Choroid plexus epithelial cell (primary cell): ENCODE measurements at regions not wholly inside any gene's neighbourhood (a gene's known extent, or its start where the extent isn't known, plus 50 kb on each side); places are given as distances from the start of the nearest gene placed in this dataset.

ENCODE experiments used
- DNase-seq: peaks from one replicate; pipeline ENCODE4 v3.0.0-alpha.2; 2010; ENCODE audit warnings: low read depth
- H3K4me3 ChIP-seq: 2 replicates; pipeline ENCODE4 v1.5.1; 2011; ENCODE audit warnings: low read depth, mild to moderate bottlenecking, control low read depth, low read length, moderate library complexity
- TF ChIP-seq, protein P1 (sequence below): conservative IDR thresholded peaks from 2 replicates; pipeline ENCODE4 v1.5.1; 2011; ENCODE audit warnings: low read depth, mild to moderate bottlenecking, control low read depth, inconsistent platforms, low read length, moderate library complexity

GRCh38 chr5:28561522-28561921 lies 1523.1 kb upstream of the CDH9 start:
- TF ChIP-seq, protein P1, sequence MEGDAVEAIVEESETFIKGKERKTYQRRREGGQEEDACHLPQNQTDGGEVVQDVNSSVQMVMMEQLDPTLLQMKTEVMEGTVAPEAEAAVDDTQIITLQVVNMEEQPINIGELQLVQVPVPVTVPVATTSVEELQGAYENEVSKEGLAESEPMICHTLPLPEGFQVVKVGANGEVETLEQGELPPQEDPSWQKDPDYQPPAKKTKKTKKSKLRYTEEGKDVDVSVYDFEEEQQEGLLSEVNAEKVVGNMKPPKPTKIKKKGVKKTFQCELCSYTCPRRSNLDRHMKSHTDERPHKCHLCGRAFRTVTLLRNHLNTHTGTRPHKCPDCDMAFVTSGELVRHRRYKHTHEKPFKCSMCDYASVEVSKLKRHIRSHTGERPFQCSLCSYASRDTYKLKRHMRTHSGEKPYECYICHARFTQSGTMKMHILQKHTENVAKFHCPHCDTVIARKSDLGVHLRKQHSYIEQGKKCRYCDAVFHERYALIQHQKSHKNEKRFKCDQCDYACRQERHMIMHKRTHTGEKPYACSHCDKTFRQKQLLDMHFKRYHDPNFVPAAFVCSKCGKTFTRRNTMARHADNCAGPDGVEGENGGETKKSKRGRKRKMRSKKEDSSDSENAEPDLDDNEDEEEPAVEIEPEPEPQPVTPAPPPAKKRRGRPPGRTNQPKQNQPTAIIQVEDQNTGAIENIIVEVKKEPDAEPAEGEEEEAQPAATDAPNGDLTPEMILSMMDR, result no peak
- no peak overlapping the region for H3K4me3 ChIP-seq
- DNase-seq, result no peak

GRCh38 chr5:28558196-28558595 lies 1519.8 kb upstream of the CDH9 start:
- DNase-seq, result no peak
- TF ChIP-seq, protein P1, result no peak

DNA sequence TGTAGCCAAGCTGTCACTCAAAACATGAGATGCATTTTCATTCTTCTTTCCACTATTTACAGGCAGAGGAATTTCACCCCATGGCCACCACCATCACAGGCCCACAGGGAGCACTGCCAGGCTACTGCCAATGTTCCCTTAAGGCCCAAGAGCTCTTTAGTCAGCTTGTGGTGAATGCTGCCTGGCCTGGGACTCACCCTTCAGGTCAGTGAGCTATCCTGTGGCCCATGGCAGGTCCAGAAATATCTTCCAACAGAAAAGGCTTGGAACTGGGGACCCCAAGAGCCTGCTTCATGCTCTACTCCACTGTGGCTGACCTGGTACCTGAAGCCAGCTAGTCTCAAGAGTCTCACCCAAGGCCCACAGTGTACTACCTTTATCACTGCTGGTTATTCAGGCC lies 1518.7 kb upstream of the CDH9 start:
- TF ChIP-seq, protein P1, result no peak
- DNase-seq, result no peak
- H3K4me3 ChIP-seq, result no peak overlapping the region

More at GRCh38 chr5:28558196-28558595, 1519.8 kb upstream of the CDH9 start:
- H3K4me3 ChIP-seq, result no peak overlapping the region

DNA sequence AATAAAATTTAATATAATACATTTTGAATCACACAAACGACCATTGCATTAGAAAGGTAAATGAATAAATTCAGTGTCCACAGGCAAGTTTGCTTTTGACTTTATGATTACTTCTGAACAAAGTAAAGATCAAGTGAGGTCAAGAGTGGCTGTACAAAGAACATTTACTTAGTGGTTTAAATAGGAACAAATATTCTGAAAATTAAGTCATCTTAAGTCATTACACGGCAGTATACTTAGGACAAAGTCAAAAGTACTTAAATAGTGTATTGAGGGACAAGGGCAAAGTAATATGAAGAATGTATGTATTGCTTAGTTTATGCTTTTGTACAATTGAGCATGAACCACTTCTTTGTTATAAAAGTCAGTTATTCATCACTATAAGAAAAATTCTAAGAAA lies 1511.2 kb upstream of the CDH9 start:
- no peak overlapping the region for H3K4me3 ChIP-seq
- DNase-seq, result no peak
- TF ChIP-seq, protein P1, result no peak

DNA sequence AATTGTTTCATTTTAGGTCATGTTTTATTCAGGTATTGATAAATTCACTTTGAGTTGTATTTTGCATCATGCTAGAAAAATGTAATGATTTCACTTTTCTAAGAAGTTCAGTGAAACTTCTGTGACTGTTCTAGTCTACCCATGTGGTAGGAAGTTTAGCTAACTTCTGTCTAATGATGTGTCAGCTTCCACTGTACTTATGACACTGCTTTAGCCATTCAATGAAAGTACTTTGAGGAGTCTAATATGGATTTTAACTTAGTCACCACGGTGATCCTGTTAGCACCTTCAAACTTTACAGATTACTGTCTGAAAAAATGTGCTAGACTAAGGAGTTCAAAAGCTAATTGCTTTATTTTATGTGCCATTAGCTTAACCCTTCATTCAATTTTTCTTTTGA lies 1510.5 kb upstream of the CDH9 start:
- peak; percentile 58 for DNase-seq
- TF ChIP-seq, protein P1, result no peak
- H3K4me3 ChIP-seq, result no peak overlapping the region

DNA sequence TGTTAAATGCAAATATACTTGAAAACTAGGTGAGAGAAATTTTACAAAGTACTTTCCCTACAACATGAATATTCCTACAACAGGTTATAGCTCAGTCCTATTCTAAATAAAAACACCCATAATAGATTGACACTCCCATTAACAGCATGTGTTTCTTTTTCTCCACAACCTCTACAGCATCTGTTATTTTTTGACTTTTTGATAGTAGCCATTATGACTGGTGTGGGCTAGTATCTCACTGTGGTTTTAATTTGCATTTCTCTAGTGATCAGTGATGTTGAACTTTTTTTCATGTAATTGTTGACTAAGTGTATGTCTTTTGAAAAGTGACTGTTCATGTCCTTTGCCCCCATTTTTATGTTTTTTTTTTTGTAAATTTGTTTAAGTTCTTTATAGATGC lies 1506.1 kb upstream of the CDH9 start:
- TF ChIP-seq, protein P1, result no peak
- H3K4me3 ChIP-seq, result no peak overlapping the region
- DNase-seq, result no peak

- H3K4me3 ChIP-seq, result no peak overlapping the region
- TF ChIP-seq, protein P1, result no peak
- no peak for DNase-seq
These were observed 1505.2 kb upstream of the CDH9 start for GRCh38 chr5:28543473-28544098.
